Kidney glomerular epithelial cell (primary cell): ENCODE measurements at regions not wholly inside any gene's neighbourhood (a gene's known extent, or its start where the extent isn't known, plus 50 kb on each side); places are given as distances from the start of the nearest gene placed in this dataset.

Source experiments
- DNase-seq: peaks from one replicate; lab custom pipeline; 2025; lab: John Stamatoyannopoulos, UW

DNA sequence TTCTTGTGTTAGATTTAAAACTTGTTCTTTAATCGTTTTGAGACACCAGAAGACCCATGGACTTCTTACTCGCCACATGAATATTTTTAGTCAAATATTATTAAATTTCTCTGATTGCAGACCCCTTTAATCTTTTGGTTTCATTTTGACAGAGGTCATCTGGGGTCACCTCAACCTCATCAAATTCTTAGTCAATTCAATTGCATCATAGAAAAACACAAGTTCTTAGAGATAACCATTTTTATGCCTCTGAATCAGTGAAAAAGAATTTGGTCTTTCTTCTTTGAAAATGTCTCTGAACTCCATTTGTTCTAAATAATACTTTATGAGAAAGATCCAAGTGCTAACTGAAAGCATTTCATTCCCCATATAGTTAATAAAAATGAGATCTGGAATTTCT lies 55.2 kb upstream of the CBLN4 start:
- DNase-seq, result no peak

DNA sequence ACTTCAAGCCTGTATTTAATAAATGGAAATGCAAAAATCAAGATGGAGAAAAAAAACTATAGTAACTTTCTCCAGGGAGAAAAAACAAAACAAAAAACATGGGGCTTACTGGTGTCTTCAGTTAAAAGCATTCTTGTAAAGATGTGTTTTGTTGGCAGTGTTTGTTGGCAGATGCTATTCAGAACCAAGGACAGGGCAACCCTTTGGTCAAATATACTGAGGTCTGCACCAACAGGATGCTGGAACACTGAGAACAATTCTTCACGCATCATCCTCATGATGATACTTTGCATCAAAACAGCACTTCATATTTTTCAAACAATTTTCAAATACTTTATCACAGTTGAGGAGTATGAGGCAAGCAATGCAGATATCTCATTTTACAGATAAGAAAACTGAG lies 63.7 kb upstream of the CBLN4 start:
- no peak for DNase-seq

DNA sequence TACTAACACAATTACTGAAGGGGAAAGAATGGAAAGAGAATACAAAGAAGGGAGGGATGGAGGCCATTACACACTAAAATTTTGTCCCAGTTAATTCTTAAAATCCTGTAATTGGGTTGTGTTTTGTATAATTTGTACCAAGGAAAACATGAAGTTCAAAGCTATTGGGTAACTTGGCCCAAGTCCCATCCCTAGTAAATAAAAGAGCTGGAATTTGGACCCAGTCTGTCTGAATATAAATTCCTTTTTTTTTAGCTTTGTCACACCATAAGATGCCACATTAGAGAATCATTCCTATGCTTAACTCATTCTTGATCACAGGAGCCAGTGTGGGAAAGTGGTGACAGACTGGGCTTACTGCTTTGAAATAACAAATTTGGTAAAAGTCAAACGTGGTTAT lies 66.8 kb upstream of the CBLN4 start:
- DNase-seq, result no peak

DNA sequence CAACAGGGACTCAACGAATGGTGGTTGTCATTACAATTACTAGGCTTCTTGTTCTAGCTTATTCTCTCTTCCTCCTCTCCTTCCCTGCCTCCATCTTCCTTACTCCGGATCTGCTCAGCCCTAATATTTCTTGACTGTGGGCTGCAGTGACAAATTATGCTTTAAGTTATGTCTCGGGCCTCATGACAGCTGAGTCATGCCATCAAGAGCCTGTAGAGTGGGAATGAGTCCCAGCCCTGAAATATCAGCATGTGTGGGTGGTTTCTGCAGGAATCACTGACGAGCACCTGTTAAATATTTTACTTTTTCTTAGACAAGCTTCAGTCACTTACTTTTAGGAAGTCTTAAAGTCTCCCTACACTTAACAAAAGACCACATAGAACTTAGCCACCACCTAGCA lies 83.1 kb upstream of the CBLN4 start:
- DNase-seq, result no peak

DNA sequence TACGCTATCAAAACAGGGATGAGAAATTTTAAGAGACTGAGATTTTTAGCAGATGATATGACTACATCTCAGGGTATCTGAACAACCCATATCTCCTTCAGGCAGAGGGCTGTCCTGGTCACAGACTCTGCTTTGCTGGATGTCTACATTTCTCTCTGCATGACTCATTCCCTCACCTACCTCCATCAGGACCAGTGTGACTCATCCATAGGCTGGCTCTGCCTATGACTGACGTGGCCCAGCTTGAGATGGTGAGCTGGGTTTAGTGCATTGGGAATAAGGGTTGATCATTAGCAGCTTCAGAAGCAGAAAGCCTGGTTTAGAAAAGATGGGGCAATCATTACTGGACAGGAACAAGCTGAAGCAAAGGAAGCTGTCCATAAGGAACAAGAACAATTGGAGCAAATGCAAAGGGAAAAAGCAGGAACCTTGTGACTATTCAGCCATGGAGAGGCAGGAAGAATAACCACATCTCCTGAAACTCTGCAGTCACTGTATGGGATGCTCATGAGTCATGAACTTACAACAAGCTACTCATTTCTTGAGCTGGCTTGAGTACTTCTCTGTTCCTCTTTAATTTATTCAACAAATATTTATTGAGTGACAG lies 86.4 kb upstream of the CBLN4 start:
- DNase-seq, result no peak

DNA sequence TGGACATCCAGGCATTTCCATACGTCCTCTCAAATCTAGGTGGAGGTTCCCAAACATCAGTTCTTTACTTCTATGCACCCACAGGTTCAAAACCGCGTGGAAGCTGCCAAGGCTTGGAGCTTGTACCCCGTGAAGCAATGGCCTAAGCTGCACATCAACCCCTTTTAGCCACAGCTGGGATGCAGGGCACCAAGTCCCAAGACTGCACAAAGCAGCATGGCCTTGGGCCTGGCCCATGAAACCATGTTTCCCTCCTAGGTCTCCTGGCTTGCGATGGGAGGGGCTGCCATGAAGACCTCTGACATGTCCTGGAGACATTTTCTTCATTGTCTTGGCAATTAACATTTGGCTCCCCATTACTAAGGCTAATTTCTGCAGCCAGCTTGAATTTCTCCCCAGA lies 88.9 kb upstream of the CBLN4 start:
- no peak for DNase-seq

DNA sequence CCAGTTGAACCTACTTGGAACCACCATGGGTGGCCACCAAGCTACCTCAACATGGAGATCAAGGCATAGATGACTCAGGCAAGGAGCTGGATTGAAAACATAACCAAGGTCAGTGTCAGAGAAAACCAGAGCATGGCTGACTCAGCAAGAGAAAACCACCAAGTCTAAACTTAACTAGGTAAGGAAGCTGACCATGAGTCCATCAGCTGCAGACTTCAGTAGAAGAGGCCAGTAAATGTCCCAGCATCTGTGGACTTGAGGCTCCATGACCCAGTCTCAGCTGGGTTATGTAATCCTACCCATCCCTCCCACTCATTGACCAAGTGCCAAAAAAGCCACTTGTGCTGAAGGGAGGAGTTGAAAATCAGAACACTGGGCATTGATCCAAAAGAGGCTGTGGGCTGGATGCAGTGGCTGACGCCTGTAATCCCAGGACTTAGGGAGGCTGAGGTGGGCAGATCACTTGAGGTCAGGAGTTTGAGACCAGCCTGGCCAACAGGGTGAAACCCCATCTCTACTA lies 93.7 kb upstream of the CBLN4 start:
- no peak for DNase-seq

DNA sequence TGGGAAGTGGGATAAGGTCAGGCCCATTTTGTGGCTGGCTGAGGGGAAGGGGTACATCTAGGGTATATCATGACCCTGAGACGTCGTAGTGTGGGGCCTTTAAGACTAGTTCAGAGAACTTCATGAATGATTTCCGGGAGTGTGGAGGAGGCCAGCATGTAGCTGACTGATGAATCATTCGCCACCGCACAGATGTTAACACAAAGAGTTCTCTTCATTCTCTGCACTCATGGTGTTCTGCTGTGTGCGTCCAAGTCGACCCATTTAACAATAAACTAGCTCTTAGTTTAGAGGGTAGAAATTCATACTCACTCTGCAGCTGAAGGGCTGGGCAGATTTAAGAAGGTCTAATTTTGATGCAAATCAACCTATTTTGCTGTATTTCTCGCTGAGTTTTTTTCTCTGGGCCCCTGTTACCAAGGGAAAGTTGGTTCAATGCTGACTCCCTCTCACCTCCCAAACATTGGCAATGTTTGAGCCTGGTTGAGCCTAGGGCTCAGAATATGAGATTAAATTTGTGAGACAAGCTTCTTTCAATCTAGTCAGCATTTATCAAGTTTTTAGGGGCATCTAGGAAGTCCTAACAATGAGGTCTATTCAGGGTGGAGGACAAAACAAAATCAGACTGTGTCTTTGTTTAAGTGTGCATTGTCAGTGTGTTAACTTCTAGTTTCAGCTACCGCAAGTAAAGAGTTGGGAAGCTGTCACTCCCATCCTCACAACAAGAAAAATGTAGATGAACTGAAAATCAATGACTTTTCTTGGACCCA lies 106.8 kb upstream of the CBLN4 start:
- no peak for DNase-seq

DNA sequence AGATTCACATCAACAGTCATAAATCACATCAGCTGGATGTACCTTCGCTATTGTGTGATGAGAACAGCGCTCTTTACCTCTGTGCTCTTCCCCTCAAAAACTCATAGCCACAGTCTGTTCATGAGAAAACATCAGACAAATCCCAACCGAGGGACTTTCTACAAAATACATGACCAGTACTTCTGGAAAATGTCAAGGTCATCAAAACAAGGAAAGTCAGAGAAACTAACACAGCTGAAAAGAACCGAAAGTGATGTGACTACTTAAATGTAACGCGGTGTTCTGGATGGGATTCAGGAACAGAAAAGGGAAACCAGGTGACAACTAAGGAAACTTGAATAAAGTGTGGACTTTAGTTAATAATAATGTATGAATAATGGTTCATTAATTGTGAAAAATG lies 112.0 kb upstream of the CBLN4 start:
- no peak for DNase-seq

DNA sequence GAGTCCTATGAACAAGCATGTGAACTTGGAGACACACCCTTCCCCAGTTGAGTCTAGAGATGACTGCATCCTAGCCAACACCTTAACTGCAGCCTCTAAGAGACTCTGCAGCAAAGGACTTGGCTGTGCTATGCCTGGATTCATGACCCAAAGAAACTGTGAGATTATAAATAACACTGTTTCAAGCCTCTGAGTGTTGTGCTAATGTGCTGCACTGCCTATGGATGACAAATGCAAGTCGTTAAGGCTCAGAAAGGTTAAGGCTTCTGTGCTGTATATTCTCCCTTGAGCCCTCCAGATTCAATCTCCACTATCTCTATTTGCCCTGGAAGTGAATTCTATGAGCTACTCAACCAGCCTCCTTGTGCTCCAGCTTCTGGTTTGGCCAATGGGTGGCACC lies 116.5 kb upstream of the CBLN4 start:
- DNase-seq, result no peak

DNA sequence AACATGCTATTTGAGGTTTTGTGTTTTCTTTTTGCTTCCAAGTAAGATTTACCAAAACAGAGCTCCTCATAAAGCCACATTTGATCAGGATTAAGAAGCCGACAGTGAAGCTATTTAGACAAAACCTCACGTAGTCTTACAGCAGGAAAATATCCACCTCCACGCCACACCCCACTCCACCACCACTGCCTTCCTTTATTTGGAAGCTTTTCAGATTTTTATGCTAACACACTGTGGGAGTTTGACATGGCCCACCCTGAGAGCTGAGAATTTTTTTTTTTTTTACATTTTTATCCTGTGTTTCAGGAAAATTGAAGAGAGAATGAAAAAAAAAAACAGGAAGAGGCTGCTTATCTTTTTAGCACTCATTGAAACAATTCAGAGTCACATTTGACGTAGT lies 104.8 kb upstream of the MC3R start:
- no peak for DNase-seq

DNA sequence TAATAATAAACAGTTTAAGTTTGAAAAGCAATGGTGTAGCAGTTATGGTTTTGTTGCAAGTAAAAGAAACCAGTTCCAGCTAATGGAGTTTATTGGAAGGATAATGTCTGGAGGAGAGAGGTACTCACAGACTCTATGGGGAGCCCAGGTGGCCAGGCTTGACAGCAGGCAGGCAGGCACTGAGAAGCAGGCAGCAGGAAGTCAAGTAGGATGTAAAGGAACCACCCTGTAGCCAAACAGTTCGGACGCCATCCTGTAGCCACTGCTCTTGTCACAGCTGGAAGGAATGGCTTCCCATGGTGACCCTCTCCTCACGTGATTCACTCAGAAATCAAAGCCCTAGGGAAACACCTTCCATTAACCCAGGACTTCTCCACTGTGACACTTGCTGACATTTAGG lies 96.7 kb upstream of the MC3R start:
- no peak for DNase-seq

DNA sequence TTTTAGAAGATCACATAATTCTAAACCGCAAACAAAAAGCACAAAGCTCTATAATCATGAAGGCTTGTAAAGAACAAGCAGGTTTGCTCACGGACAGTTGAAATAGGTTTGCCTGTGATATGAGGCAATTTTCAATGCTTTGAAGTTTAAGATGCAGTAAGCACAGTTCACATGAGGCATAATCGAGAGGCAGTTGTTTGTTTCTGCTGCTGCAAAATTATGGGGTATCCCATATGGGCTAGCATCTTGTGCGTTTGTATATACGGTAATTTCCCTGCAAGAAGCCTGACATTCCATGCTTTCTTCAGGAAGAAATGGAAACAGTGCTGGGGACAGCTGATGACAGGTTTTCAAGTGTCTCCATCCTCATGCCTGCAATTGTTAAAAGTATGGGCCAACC lies 94.6 kb upstream of the MC3R start:
- DNase-seq, result no peak

DNA sequence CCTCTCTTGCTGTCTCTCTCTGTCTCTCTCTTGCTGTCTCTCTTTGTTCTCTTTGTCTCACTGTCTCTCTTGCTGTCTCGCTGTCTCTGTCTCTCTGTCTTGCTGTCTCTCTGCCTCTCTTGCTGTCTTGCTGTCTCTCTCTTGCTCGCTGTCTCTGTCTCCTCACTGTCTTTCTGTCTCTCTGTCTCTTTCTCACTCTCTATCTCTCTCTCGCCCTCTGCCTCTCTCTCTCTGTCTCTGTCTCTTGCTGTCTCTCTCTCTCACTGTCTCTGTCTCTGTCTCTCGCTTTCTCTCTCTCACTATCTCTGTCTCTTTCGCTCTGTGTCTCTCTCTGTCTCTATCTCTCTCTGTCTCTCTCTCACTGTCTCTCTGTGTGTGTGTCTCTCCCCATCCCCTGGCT lies 92.9 kb upstream of the MC3R start:
- no peak for DNase-seq

DNA sequence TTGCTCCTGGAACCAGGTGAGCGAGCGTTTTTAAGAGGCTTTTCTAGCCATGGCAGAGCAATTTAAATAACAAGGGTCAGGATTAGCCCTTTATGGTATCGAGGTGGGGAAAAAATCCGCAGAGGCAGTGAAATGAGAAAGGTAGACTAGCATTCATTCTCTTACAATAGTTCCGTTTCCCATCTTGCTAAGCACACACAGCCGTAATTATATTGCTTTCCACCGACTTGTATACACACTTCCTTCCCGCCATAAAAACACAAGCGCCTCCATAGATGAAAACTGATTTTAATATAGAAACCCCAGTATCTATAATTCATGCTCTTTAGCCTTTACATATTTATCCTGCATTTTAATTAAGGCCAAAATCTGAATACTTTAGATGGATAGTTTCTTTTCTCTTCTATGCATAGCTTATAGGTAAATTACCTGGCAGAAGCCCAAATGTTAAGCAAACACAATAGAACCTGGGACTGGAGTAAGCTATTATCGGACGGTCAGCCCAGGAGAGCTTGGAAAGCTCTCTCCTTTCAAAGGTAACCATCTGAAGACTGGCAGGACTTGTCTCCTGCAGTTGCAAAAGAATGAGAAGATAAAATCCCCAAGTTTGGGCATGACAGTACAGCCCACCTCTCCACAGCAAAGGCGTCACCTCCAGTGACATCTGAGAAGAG lies 90.9 kb upstream of the MC3R start:
- no peak for DNase-seq

DNA sequence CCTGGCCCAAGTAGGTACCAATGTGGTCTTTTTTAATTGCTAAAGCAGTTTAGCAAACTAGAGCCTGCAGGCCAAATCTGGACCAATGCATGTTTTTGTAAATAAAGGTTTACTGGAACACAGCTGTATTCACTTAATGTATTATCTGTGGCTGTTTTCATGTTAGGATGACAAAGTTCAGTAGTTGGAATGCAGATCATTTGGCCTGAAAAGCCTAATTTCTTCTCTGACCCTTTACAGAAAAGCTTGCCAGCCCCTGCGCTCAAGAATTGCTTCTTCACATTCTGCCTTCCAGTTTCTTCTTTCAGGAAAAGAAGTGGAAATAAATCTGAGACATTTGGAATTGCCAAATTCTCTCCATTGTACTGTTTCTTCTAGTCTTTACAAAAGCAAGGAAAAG lies 90.0 kb upstream of the MC3R start:
- no peak for DNase-seq

DNA sequence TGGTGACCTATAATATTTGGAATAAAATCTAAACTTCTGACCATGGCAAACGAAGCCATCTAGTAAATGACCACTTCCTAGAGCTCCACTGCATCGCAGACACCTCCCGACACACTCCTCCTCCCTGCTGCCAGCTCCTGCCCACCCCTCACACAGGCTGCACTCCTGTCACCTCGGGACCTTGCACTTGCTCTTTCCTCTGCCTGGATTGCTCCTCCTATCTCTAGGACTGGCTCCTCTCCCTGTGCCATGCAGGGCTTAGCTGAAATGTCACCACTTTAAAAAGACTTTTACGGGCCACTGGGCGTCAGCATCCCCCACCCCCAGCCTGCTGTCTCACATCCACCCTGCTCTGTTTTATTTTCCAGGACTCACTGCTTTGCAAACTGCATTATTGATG lies 87.6 kb upstream of the MC3R start:
- no peak for DNase-seq

DNA sequence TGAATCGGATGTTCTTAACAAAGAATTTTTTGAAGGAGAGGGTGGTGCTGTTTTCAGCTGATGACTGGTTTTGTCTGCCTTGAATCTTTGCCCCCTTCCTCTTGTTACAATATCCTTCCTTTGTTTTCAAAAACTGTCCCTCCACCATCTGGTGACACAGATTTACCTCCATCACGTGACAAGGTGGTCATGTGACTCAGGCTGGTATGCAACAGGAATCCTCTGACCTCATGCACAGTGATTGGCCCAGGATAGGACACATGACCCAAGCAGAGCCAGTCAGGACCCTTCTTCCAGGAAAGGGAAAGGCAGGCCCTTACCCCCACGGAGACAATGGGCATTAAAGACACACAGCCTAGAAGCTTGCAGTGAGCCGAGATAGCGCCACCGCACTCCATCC lies 84.7 kb upstream of the MC3R start:
- DNase-seq, result no peak

DNA sequence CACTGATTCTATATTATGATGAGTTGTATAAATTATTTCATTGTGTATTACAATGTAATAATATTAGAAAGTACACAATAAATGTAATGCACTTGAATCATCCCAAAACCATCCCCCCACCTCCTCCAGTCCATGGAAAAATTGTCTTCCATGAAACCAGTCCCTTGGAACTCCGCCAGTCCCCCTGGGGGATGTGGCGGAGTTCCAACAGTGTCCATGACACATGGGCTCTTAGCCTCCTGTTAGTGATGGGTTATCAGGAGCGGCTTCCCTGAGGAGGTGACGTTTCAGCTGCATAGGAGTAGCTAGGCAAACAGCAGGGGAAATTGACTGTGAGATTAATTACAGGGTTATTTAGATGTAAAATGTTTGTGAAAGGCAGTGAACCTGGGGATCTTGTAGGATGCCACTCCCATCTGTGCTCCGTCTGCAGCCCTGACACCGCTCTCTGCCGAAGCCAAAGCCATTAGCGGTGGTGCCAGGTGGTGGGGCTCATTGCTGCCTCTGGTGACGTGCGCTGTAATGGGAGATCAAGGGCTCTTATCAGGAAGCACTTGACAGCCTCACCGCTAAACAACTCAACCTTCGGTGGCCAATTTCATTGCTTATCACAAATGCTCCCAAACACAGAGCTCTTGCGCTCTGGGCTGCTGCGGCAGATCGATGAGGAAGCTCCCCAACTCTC lies 81.6 kb upstream of the MC3R start:
- DNase-seq, result no peak

DNA sequence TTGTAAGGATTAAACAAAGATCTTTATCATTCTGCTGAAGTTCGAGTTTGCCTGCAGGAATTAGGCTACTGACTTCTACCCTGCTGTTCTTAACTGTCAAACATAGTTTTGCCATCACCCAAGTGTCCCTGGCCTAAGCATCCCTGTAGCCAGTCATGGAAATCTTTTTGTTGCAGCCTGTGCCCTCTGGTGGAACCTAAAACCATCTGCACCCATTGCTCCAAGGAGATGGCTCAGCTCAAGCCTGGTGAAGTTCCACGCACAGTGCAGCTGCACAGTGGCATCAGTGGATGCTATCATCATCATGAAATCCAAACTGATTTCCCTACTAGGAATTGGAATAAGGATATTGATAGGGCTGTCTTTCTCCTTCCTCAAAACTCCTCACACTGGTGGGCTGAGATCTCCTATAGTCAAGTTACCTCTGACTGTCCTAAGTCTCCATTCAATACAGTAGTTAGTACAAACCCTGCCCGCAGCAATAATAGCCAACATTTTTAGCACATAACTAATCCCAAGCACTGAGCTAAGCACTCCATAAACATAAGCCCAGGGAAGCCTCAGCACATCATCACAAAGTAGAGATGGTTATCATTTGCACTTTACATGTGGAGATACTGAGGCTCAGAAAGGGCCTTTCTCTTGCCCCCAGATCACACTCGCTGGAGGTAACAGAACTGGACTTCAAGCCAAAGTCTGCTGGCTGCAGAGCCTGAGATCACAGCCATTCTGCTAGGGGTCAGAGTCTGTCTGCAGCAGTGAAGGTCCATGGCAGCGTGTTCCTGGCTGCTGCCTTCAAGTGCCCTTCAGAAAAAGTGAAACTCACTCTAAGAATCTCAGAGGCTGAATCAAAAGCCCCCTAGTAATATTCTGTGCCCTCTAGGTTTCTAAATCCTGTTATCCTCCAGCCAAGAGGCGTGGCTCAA lies 77.2 kb upstream of the MC3R start:
- peak; percentile 1 for DNase-seq

DNA sequence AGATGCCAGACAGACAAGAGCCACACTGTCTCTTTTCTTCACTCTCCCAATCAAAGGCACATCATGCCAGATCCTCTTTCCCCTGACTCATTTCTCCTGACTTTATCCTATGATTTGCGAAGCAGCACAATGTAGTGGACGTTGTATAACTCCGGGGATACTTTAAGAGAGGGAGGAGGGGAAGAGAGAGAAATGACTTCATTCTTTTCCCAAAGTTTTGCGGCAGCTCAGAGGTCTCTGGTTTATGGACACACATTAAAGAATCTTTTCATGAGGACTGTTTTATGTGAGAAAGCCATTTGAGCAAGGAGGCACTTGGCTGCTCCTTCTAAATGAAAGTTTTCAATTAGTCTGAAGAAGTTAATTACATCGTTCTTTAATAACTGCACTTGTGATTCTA lies 75.1 kb upstream of the MC3R start:
- no peak for DNase-seq

DNA sequence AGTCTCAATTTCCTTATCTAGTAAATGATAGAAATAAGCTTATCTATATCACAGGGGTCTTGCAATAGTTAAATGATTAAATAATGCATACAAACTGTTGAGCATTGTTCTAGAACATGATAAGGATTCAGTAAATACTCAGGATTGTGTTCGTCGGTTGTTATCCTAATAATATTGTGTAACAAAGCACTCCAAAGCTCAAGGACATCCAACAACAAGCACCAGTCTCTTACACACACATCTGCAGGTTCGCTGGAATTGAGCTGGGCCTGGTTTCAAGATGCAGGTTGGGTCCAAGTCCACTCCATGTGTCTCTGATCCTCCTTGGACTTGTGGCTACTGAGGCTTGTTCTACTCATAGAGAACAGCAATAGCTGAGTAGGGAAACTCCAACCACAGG lies 74.1 kb upstream of the MC3R start:
- no peak for DNase-seq
